Stomach (tissue), 8 donors: ENCODE measurements at regions not wholly inside any gene's neighbourhood (a gene's known extent, or its start where the extent isn't known, plus 50 kb on each side); places are given as distances from the start of the nearest gene placed in this dataset.

Source experiments
- DNase-seq, 2 donors: peaks; one replicate each; pipeline versions ENCODE4 v3.0.0 to v3.0.0-alpha.2; 2013 to 2019
- H3K27ac ChIP-seq, 5 donors: fragments of 200-600 bp in 4 of 5; sonication (generic) in 4 of 5; one replicate each; pipeline ENCODE4 v1.5.1; 2013 to 2019; ENCODE audit warnings: mild to moderate bottlenecking in 1 of 5, moderate library complexity in 1 of 5
- H3K27me3 ChIP-seq, 3 donors: fragments of 200-600 bp; sonication (generic); one replicate each; pipeline ENCODE4 v1.5.1; 2017 to 2019; ENCODE audit warnings: mixed run types in 1 of 3
- H3K36me3 ChIP-seq, 4 donors: fragments of 200-600 bp; sonication (generic); 1 replicate in 3 of 4; 2 replicates in 1 of 4; pipeline ENCODE4 v1.5.1; 2016 to 2019
- H3K4me1 ChIP-seq, 4 donors: fragments of 200-600 bp; sonication (generic); one replicate each; pipeline ENCODE4 v1.5.1; 2016 to 2019
- H3K4me3 ChIP-seq, 4 donors: fragments of 200-600 bp; sonication (generic) in 3 of 4; one replicate each; pipeline ENCODE4 v1.5.1; 2016 to 2019; ENCODE audit warnings: mild to moderate bottlenecking in 1 of 4
- H3K9me3 ChIP-seq, 4 donors: fragments of 200-600 bp; sonication (generic); one replicate each; pipeline ENCODE4 v1.5.1; 2016 to 2019
- EP300 ChIP-seq: sonication (generic); formaldehyde crosslinking; IDR thresholded peaks from one replicate; pipeline ENCODE4 v1.6.1; 2017; ENCODE audit warnings: antibody characterized with exemption
- POLR2A ChIP-seq, 4 donors: fragments of 450-650 bp; IDR thresholded peaks; one replicate each; pipeline ENCODE4 v1.6.1; 2016; ENCODE audit warnings: antibody characterized with exemption in 4 of 4, control low read depth in 2 of 4, mild to moderate bottlenecking in 1 of 4, moderate library complexity in 1 of 4
- POLR2AphosphoS5 ChIP-seq, 3 donors: sonication (generic); formaldehyde crosslinking; IDR thresholded peaks; one replicate each; pipeline ENCODE4 v1.6.1; 2016; ENCODE audit warnings: antibody characterized with exemption in 3 of 3
- WGBS, 5 donors: extraction: QIAGEN DNeasy Blood & Tissue Kit in 3 of 5; methylation state at CpG; one replicate each; pipeline versions ENCODE4 v1.1.5 to v1.1.7; 2013 to 2018; 5-methylcytosine and 5-hydroxymethylcytosine counted together
- intact Hi-C: fragments of 100-400 bp; cut with DNase I; formaldehyde crosslinking; loops from one replicate; pipeline ENCODE4 v1.15.1; 2023; ENCODE audit warnings: low total_unique reads
- TF ChIP-seq, protein P1 (sequence below), 7 experiments: fragments of 450-650 bp in 4 of 7; fragments of 200-600 bp in 3 of 7; sonication (generic) in 3 of 7; IDR thresholded peaks; one replicate each; pipeline ENCODE4 v1.5.1; 2016 to 2019; ENCODE audit warnings: antibody characterized with exemption in 7 of 7, control low read depth in 2 of 7, mild to moderate bottlenecking in 1 of 7
- donor health status: healthy with polysubstance abuse.
- donor health status: Bipolar disorder and iron deficiency.
- donor health status: healthy.

DNA sequence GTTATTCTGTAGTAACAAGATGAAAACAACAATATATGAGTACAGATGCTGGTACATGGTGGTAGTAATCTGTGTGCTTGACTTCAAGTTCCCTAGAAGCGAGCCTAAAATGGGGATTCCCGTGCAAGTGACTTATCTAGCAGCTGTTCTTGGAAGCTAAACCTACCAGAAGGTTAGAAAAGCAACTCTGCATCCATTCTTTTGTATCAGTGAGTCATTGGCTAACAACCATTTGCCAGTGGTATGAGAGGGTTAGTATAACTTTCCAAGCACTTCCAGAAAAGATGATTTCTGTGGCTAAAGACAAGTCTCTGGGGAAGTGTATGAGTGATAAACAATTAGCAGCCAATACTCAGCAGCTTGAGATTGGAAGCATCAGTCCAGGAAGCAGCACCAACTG lies 787.7 kb upstream of the CDH6 start:
- 18 to 65% (median 49%) methylated on average over 2 of the region's 2 CpGs for WGBS, 5 donors

DNA sequence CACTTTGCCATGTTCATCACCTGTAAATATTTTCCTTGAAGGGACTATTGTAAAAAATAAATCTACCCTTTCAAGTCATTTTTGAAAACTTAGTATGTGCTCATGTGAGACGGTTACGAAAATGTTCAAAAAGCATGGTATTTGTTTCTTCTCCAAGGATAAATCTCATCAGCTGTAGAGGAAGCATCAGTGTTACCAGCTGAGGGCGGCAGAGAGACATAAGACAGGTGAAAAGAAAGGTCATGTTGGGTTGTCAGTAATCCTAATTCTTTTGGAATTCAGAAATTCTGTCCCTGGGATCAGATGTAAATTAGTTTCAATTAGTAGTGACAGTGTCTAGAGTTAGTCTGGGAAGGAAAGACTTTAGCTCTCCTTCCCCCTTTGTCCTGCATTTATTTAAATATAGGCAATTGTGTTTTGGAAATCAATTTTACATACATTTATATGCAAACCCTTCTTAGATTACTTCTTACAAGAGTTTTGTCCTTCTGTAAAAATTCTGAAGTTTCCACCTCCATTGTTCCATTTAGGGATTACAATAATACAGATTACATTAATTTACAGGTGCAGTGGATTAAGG lies 791.9 kb upstream of the CDH6 start:
- WGBS, 5 donors: 17 to 47% (median 33%) methylated on average over 3 of the region's 3 CpGs
- peak; percentile 34 to 65 for DNase-seq
- Histone ChIP-seq H3K27ac (no peak overlapping the region), H3K4me1 (no peaks in the 10 kb centered on the region), H3K27me3 (no peaks in the 10 kb centered on the region), H3K36me3 (no peaks in the 10 kb centered on the region), H3K4me3 (no peak overlapping the region), H3K9me3 (no peaks in the 10 kb centered on the region)
- intact Hi-C loops: no loop called here
- no peak for TF ChIP-seq EP300
- TF ChIP-seq, protein P1, sequence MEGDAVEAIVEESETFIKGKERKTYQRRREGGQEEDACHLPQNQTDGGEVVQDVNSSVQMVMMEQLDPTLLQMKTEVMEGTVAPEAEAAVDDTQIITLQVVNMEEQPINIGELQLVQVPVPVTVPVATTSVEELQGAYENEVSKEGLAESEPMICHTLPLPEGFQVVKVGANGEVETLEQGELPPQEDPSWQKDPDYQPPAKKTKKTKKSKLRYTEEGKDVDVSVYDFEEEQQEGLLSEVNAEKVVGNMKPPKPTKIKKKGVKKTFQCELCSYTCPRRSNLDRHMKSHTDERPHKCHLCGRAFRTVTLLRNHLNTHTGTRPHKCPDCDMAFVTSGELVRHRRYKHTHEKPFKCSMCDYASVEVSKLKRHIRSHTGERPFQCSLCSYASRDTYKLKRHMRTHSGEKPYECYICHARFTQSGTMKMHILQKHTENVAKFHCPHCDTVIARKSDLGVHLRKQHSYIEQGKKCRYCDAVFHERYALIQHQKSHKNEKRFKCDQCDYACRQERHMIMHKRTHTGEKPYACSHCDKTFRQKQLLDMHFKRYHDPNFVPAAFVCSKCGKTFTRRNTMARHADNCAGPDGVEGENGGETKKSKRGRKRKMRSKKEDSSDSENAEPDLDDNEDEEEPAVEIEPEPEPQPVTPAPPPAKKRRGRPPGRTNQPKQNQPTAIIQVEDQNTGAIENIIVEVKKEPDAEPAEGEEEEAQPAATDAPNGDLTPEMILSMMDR (IDR thresholded peaks at IDR 0.05): peak in 1 of 7 experiments; percentile 18
- no peak for TF ChIP-seq POLR2A (IDR thresholded peaks at IDR 0.05)

More for the DNA sequence above, 787.7 kb upstream of the CDH6 start:
- no peak for DNase-seq
- no peak for TF ChIP-seq EP300
- TF ChIP-seq POLR2AphosphoS5 (IDR thresholded peaks at IDR 0.05): no peak
- no peak for TF ChIP-seq POLR2A (IDR thresholded peaks at IDR 0.05)
- TF ChIP-seq, protein P1 (IDR thresholded peaks at IDR 0.05): no peak
- intact Hi-C loops: no loop called here
- no peak overlapping the region for H3K4me3 ChIP-seq
- H3K36me3 ChIP-seq: no peaks in the 10 kb centered on the region
- no peaks in the 10 kb centered on the region for H3K27me3 ChIP-seq
- no peaks in the 10 kb centered on the region for H3K9me3 ChIP-seq
- H3K27ac ChIP-seq: no peak overlapping the region
- no peaks in the 10 kb centered on the region for H3K4me1 ChIP-seq

DNA sequence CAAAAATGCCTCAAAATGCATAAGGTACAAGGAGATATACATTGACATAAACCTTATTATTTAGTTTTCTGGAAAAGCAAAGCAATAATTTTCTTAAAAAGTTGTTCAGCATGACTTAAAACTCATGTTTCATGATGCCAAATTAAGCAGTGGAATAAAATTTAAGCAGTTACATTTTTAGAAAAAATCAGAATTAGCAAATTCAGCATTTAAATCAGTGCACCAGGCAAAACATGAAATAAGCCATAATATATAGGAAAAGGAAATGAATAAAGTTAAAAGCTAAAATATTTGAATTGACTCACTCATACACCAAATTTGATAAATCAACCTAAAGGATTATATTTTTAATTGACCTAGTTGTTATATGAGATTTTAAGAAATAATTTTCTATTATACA lies 795.1 kb upstream of the CDH6 start:
- Histone ChIP-seq H3K4me3 (no peak overlapping the region), H3K27me3 (no peaks in the 10 kb centered on the region), H3K36me3 (no peaks in the 10 kb centered on the region), H3K27ac (no peak overlapping the region), H3K9me3 (no peaks in the 10 kb centered on the region), H3K4me1 (no peaks in the 10 kb centered on the region)
- intact Hi-C loops: no loop called here
- DNase-seq: no peak
- TF ChIP-seq EP300 (no peak), POLR2AphosphoS5 (IDR thresholded peaks at IDR 0.05) (no peak)
- TF ChIP-seq, protein P1 (IDR thresholded peaks at IDR 0.05): no peak

DNA sequence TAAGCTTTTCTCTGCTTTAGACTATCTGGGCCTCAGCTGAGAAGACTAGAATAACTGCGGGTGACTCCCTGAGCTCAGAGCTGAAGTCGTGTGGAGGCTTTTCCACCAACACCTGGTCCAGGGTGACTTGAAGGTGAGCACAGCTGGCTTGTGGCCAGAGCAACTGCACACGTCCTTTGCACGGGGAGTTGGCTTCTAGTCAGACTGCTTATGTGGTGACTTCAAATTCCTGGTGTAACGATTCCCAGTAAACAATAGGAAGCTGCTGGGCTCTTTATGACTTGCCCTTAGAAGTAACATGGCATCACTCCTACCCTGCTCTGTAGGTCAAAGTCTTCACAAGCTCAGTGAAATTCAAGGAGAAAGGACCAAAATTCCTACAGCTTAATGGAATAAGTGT lies 800.6 kb upstream of the CDH6 start:
- TF ChIP-seq POLR2A (IDR thresholded peaks at IDR 0.05) (no peak), POLR2AphosphoS5 (IDR thresholded peaks at IDR 0.05) (no peak), EP300 (no peak)
- TF ChIP-seq, protein P1 (IDR thresholded peaks at IDR 0.05): no peak
- no peaks in the 10 kb centered on the region for H3K4me1 ChIP-seq
- no peak overlapping the region for H3K4me3 ChIP-seq
- H3K27me3 ChIP-seq: no peaks in the 10 kb centered on the region
- intact Hi-C loops: no loop called here
- H3K9me3 ChIP-seq: no peaks in the 10 kb centered on the region
- no peaks in the 10 kb centered on the region for H3K36me3 ChIP-seq
- DNase-seq: peak; percentile 15 to 32
- H3K27ac ChIP-seq: no peak overlapping the region
- WGBS, 5 donors: 50 to 63% (median 55%) methylated on average over 5 of the region's 5 CpGs
